ENCODE measurements at regions not wholly inside any gene's neighbourhood (a gene's known extent, or its start where the extent isn't known, plus 50 kb on each side); places are given as distances from the start of the nearest gene placed in this dataset.

DNA sequence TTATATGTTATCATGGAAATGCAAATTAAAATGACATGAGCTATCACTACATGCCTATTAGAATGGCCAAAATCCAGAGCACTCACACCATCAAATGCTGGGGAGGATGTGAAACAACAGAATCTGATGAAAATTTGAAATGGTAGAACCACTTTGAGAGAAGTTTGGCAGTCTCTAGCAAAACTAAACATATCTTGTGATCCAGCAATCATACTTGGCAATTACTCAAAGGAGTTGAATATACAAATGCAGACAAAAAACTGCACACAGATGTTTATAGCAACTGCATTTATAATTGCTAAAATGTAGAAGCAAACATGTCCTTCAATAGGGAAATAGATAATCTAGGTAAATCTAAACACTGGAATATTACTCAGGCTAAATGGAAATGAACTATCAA, 1164.9 kb downstream of the DNAJB9 start:
- TF ChIP-seq EZH2 (IDR thresholded peaks at IDR 0.05; ENCODE audit: insufficient read depth, poor library complexity, severe bottlenecking) (no peak), EZH2phosphoT487 (IDR thresholded peaks at IDR 0.05; ENCODE audit: insufficient read depth, low read depth) (no peak)
